CD14-positive monocyte (primary cell): ENCODE measurements at regions not wholly inside any gene's neighbourhood (a gene's known extent, or its start where the extent isn't known, plus 50 kb on each side); places are given as distances from the start of the nearest gene placed in this dataset.
A peak's percentile ranks its signal among the peaks of the same experiment; 100 is the strongest.
"Not testable (repeated sequence)": the region's sequence is repeated elsewhere in the genome, so short reads cannot be mapped to it uniquely, and the experiment has no call there.

Experiments used
- DNase-seq, 3 donors: peaks; one replicate each; pipeline ENCODE4 v3.0.0-alpha.2; 2011 to 2022
- H2AFZ ChIP-seq: 2 replicates; pipeline ENCODE4 v1.6.0; 2012; ENCODE audit warnings: mild to moderate bottlenecking, low read depth, low read length, inconsistent platforms; ENCODE audit not compliant: insufficient read depth, poor library complexity, severe bottlenecking
- H3K27ac ChIP-seq, 2 donors: 1 replicate in 1 of 2; 2 replicates in 1 of 2; pipeline ENCODE4 v1.5.1; 2012 to 2013; ENCODE audit warnings: low read length in 2 of 2, control low read depth in 1 of 2, inconsistent platforms in 1 of 2, low read depth in 1 of 2, mild to moderate bottlenecking in 1 of 2
- H3K27me3 ChIP-seq, 2 donors: one replicate each; pipeline versions ENCODE4 v1.6.0 to v1.6.1; 2011 to 2013; ENCODE audit warnings: low read length in 2 of 2; ENCODE audit not compliant: control insufficient read depth in 2 of 2, insufficient read depth in 2 of 2
- H3K36me3 ChIP-seq, 2 donors: replicated peaks in 1 of 2; 1 replicate in 1 of 2; 2 replicates in 1 of 2; pipeline versions ENCODE4 v1.5.1 to v1.6.1; 2012 to 2013; ENCODE audit warnings: low read length in 2 of 2, control low read depth in 1 of 2, inconsistent platforms in 1 of 2, mild to moderate bottlenecking in 1 of 2; ENCODE audit not compliant: insufficient read depth in 2 of 2, control insufficient read depth in 1 of 2
- H3K4me1 ChIP-seq, 2 donors: 1 replicate in 1 of 2; 2 replicates in 1 of 2; pipeline versions ENCODE4 v1.5.1 to v1.6.1; 2012 to 2013; ENCODE audit warnings: low read length in 2 of 2, control low read depth in 1 of 2, inconsistent platforms in 1 of 2, mild to moderate bottlenecking in 1 of 2, moderate library complexity in 1 of 2; ENCODE audit not compliant: insufficient read depth in 2 of 2, control insufficient read depth in 1 of 2
- H3K4me2 ChIP-seq: replicated peaks from 2 replicates; pipeline ENCODE3; 2012; ENCODE audit warnings: low read length, moderate library complexity, mild to moderate bottlenecking; ENCODE audit not compliant: poor library complexity, severe bottlenecking; ENCODE audit errors: extremely low read depth
- H3K4me3 ChIP-seq, 3 experiments: fragments of 200-600 bp in 1 of 3; sonication (generic) in 1 of 3; replicated peaks in 1 of 3; 1 replicate in 2 of 3; 2 replicates in 1 of 3; pipeline ENCODE4 v1.5.1; 2011 to 2013; ENCODE audit warnings: low read length in 3 of 3, mild to moderate bottlenecking in 3 of 3, control low read depth in 2 of 3, low read depth in 2 of 3, inconsistent platforms in 1 of 3, moderate library complexity in 1 of 3
- H3K79me2 ChIP-seq: 2 replicates; pipeline ENCODE4 v1.6.0; 2012; ENCODE audit warnings: mild to moderate bottlenecking, control low read depth, inconsistent platforms, low read length, moderate library complexity; ENCODE audit not compliant: insufficient read depth
- H3K9ac ChIP-seq: 2 replicates; pipeline ENCODE4 v1.6.0; 2017; ENCODE audit warnings: low read length, mild to moderate bottlenecking; ENCODE audit not compliant: insufficient read depth, poor library complexity, severe bottlenecking
- H3K9me3 ChIP-seq, 2 donors: replicated peaks in 1 of 2; 1 replicate in 1 of 2; 2 replicates in 1 of 2; pipeline versions ENCODE4 v1.5.1 to v1.6.1; 2012 to 2013; ENCODE audit warnings: low read length in 2 of 2, control low read depth in 1 of 2; ENCODE audit not compliant: control insufficient read depth in 1 of 2, insufficient read depth in 1 of 2
- H4K20me1 ChIP-seq: 2 replicates; pipeline ENCODE4 v1.6.0; 2012; ENCODE audit warnings: mild to moderate bottlenecking, low read length, control low read depth, moderate library complexity; ENCODE audit not compliant: insufficient read depth
- H3K27ac Mint-ChIP-seq, 7 donors: one replicate each; pipeline ENCODE4 v1.8.0; 2020; ENCODE audit warnings: mild to moderate bottlenecking in 7 of 7, mixed read lengths in 7 of 7, moderate library complexity in 6 of 7, inconsistent platforms in 2 of 7
- H3K27me3 Mint-ChIP-seq, 3 donors: one replicate each; pipeline ENCODE4 v1.8.0; 2021 to 2022; ENCODE audit warnings: low read depth in 3 of 3, mild to moderate bottlenecking in 3 of 3, mixed read lengths in 3 of 3, moderate library complexity in 3 of 3, inconsistent platforms in 1 of 3
- H3K36me3 Mint-ChIP-seq, 2 donors: one replicate each; pipeline ENCODE4 v1.8.0; 2020; ENCODE audit warnings: mixed read lengths in 2 of 2, inconsistent platforms in 1 of 2, mild to moderate bottlenecking in 1 of 2
- H3K4me1 Mint-ChIP-seq: one replicate; pipeline ENCODE4 v1.8.0; 2020; ENCODE audit warnings: mild to moderate bottlenecking, mixed read lengths
- H3K4me3 Mint-ChIP-seq, 2 donors: one replicate each; pipeline ENCODE4 v1.8.0; 2020; ENCODE audit warnings: mild to moderate bottlenecking in 2 of 2, mixed read lengths in 2 of 2, moderate library complexity in 1 of 2
- H3K9me3 Mint-ChIP-seq, 7 donors: one replicate each; pipeline ENCODE4 v1.8.0; 2020 to 2022; ENCODE audit warnings: mixed read lengths in 7 of 7, mild to moderate bottlenecking in 6 of 7, moderate library complexity in 6 of 7, inconsistent platforms in 2 of 7
- WGBS: methylation state at CpG from one replicate; pipeline ENCODE4 v1.1.5; 2013; ENCODE audit warnings: missing lambda C conversion rate; ENCODE audit not compliant: insufficient coverage; 5-methylcytosine and 5-hydroxymethylcytosine counted together
- intact Hi-C, 2 donors: fragments of 100-400 bp; cut with micrococcal nuclease; formaldehyde crosslinking; loops; one replicate each; pipeline versions ENCODE4 v1.15.0 to v1.15.1; 2023
- TF ChIP-seq, protein P1 (sequence below): fragments of 200-600 bp; IDR thresholded peaks from one replicate; pipeline ENCODE4 v1.8.0; 2022; ENCODE audit warnings: antibody characterized with exemption, mild to moderate bottlenecking

DNA sequence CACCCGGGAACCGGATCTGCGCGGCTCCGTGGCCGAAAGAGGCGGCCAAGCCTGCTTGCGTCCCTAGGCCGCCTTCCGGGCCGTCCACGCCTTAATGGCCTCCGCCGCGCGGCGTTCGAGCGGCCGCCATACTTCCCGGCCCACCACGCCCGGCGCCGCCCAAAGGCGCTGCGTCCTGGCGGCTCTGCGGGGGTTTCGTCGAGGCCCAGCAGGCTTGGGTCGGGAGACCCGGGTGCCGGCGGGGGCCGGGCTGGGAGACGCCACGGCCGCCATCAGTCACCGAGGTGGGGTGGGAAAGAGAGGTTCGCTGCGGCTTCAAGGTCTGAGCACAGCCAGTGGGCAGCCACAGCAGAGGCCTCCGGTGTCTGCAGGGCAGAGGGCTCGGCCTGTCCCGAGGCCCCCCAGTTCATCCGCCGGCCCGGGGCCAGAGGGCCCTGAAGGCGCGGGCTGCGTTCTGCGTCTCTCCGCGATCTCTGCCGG, 545.8 kb upstream of the CDH10 start:
- H3K4me3 ChIP-seq, result peak overlapping the region in 1 of 3 experiments; percentile 19
- no peaks in the 10 kb centered on the region for H3K27me3 ChIP-seq
- whole genome bisulfite sequencing, result 96% methylated on average over 40 of the region's 55 CpGs
- Mint-ChIP-seq H3K27ac (no peak overlapping the region), H3K27me3 (no peaks in the 10 kb centered on the region), H3K9me3 (peaks cover 2 to 9% (median 3%) of the 10 kb centered on the region in 7 donors), H3K36me3 (no peaks in the 10 kb centered on the region), H3K4me1 (no peaks in the 10 kb centered on the region), H3K4me3 (no peak overlapping the region)
- DNase-seq, result no peak
- H3K4me2 ChIP-seq, result no peak overlapping the region
- H3K9me3 ChIP-seq, result peaks cover 0 to 8% of the 10 kb centered on the region in 2 donors
- no peaks in the 10 kb centered on the region for H4K20me1 ChIP-seq
- H3K9ac ChIP-seq, result no peak overlapping the region
- no peaks in the 10 kb centered on the region for H3K79me2 ChIP-seq
- no peak overlapping the region for H3K27ac ChIP-seq
- TF ChIP-seq, protein P1, sequence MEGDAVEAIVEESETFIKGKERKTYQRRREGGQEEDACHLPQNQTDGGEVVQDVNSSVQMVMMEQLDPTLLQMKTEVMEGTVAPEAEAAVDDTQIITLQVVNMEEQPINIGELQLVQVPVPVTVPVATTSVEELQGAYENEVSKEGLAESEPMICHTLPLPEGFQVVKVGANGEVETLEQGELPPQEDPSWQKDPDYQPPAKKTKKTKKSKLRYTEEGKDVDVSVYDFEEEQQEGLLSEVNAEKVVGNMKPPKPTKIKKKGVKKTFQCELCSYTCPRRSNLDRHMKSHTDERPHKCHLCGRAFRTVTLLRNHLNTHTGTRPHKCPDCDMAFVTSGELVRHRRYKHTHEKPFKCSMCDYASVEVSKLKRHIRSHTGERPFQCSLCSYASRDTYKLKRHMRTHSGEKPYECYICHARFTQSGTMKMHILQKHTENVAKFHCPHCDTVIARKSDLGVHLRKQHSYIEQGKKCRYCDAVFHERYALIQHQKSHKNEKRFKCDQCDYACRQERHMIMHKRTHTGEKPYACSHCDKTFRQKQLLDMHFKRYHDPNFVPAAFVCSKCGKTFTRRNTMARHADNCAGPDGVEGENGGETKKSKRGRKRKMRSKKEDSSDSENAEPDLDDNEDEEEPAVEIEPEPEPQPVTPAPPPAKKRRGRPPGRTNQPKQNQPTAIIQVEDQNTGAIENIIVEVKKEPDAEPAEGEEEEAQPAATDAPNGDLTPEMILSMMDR, result no peak
- no peak overlapping the region for H2AFZ ChIP-seq
- no peaks in the 10 kb centered on the region for H3K36me3 ChIP-seq
- intact Hi-C loops, result no loop called here
- no peaks in the 10 kb centered on the region for H3K4me1 ChIP-seq

DNA sequence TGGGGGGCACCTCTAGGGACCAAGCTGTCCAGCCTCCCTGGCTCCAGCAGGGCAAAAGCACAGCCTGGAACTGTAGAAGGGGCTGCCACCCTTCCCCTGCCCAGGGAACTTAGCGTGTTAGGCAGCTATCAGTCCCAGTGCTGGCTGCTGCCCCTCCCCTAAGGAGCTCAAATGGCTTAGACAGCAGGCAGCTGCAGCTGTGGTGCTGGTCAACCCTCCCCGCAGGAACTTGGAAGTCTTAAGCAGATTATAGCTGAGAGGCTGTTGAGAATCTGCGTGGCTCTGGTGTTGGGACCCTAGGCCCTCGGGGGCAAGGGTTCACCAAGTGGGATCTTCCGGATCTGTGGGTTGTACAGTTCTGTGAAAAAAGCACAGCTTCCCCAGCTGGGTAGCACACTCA, 536.5 kb upstream of the CDH10 start:
- no peaks in the 10 kb centered on the region for H3K4me1 ChIP-seq
- no peaks in the 10 kb centered on the region for H3K36me3 ChIP-seq
- intact Hi-C loops, result no loop called here
- Mint-ChIP-seq H3K27me3 (no peaks in the 10 kb centered on the region), H3K36me3 (no peaks in the 10 kb centered on the region), H3K9me3 (peaks cover 3 to 20% (median 8%) of the 10 kb centered on the region in 7 donors), H3K4me3 (no peak overlapping the region), H3K27ac (no peak overlapping the region), H3K4me1 (no peaks in the 10 kb centered on the region)
- no peak overlapping the region for H3K9ac ChIP-seq
- 93% methylated on average over 4 of the region's 5 CpGs for WGBS
- no peak overlapping the region for H3K4me2 ChIP-seq
- H3K79me2 ChIP-seq, result no peaks in the 10 kb centered on the region
- DNase-seq, result no peak
- no peaks in the 10 kb centered on the region for H3K27me3 ChIP-seq
- TF ChIP-seq, protein P1, result no peak
- peaks cover 6 to 19% of the 10 kb centered on the region in 2 donors for H3K9me3 ChIP-seq
- H3K4me3 ChIP-seq, result no peak overlapping the region
- no peaks in the 10 kb centered on the region for H4K20me1 ChIP-seq
- H2AFZ ChIP-seq, result no peak overlapping the region
- no peak overlapping the region for H3K27ac ChIP-seq

DNA sequence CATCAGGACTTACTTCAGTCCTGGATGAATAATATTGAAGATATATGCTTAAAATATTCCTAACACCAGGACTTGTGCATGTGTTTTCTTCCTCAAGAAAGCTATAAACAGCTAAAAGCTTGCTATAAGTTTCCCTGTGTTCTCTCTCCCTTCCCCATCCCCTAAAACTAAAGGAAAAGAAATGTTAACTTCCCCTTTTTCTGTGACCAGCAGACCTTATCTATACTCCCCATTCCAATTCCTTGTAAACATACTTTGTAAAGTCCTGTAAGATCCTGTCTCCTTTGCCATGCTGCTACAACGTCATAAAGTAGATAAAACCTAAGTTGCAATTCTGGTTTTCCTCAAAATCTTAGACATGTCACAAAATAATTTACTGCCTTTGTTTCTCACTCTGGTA, 517.8 kb upstream of the CDH10 start:
- H3K27ac Mint-ChIP-seq, H3K27me3 Mint-ChIP-seq, H3K36me3 Mint-ChIP-seq, H3K79me2 ChIP-seq, H4K20me1 ChIP-seq, H3K27ac ChIP-seq, H3K4me2 ChIP-seq, H3K4me3 Mint-ChIP-seq, H3K27me3 ChIP-seq, intact Hi-C loops, DNase-seq, H2AFZ ChIP-seq, H3K9me3 ChIP-seq, H3K4me3 ChIP-seq, H3K9ac ChIP-seq, H3K36me3 ChIP-seq, H3K4me1 Mint-ChIP-seq, H3K9me3 Mint-ChIP-seq, H3K4me1 ChIP-seq: not testable (repeated sequence)
- no CpG with 5 or more reads among the region's 1 CpG for WGBS
